GM19468 (cell line): ENCODE measurements at regions not wholly inside any gene's neighbourhood (a gene's known extent, or its start where the extent isn't known, plus 50 kb on each side); places are given as distances from the start of the nearest gene placed in this dataset.
"Not testable (repeated sequence)": the region's sequence is repeated elsewhere in the genome, so short reads cannot be mapped to it uniquely, and the experiment has no call there.

ENCODE experiments used
- ATAC-seq: cut with Tn5 transposase; IDR thresholded peaks from one replicate; pipeline ENCODE4 v1.9.1; 2021; ENCODE audit warnings: mild to moderate bottlenecking, moderate library complexity, moderate number of reproducible peaks; ENCODE audit not compliant: unreplicated experiment; ENCODE audit errors: extremely low read depth

- no peak for ATAC-seq
These were observed 374.1 kb upstream of the C16orf82 start for GRCh38 chr16:26692658-26693057.

- no peak for ATAC-seq
These were observed 368.9 kb upstream of the C16orf82 start for GRCh38 chr16:26697807-26698206.

GRCh38 chr16:26700250-26700649 lies 366.5 kb upstream of the C16orf82 start:
- ATAC-seq = no peak

- no peak for ATAC-seq
These were observed 365.4 kb upstream of the C16orf82 start for GRCh38 chr16:26701243-26701886.

DNA sequence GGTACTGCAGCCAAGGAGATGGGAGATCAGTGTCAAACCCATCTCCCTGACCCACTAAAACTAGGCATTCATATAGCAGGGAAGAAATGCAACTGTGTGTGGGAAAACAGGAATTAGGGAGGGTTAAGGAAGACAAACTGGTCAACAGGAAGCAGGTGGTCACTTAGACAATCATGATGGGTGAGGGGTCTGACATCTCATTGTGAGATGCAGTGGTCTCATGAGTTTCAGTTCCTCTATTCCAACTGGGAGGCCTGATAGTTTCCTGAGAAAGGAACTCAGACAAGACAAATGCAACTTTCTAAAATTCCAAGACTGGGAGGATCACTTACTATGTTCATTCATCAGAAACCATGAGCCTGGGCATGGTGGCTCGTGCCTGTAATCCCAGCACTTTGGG lies 361.4 kb upstream of the C16orf82 start:
- ATAC-seq = no peak

DNA sequence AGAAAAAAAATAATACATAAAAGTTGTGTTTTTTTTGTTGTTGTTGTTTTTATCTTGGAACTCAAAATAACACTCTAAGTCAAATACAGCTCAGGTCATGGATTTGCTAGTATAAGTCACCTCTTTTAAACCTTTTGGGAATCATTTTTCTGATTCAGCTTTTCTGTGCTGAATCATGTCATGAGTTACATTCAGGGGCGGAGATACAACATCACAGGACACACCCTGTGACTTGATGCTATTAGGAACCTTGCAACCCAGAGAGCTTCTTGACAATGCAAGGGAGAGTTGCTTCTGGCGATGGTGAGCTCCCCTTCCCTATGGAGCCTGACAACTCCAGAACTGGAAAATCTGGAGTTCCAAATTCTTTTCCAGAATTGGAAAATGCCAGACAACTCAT lies 358.3 kb upstream of the C16orf82 start:
- no peak for ATAC-seq

- no peak for ATAC-seq
These were observed 357.6 kb upstream of the C16orf82 start for GRCh38 chr16:26709175-26709574.

- no peak for ATAC-seq
These were observed 357.0 kb upstream of the C16orf82 start for GRCh38 chr16:26709754-26710153.

DNA sequence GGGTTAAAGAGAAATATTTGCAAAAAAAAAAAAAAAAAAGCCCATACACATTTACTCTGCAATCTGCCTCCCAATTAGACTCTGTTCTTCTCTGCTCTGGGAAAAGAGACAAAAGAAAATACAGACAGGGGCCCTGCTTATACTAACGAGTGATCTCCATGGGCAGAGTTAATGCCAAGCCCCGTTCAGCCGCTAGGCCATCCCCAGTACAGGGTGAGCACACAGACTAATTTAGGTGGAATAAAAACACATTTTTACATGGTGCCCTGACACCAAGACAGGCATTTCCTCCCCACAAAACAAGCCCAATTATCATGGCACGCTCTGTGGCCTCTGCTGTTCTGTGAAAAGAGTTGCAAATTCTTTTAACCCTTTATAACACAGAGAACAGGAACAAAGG lies 356.3 kb upstream of the C16orf82 start:
- ATAC-seq = no peak

GRCh38 chr16:26712876-26713275 lies 353.9 kb upstream of the C16orf82 start:
- ATAC-seq = no peak

GRCh38 chr16:26715969-26716368 lies 350.8 kb upstream of the C16orf82 start:
- no peak for ATAC-seq

- no peak for ATAC-seq
These were observed 348.9 kb upstream of the C16orf82 start for GRCh38 chr16:26717826-26718225.

DNA sequence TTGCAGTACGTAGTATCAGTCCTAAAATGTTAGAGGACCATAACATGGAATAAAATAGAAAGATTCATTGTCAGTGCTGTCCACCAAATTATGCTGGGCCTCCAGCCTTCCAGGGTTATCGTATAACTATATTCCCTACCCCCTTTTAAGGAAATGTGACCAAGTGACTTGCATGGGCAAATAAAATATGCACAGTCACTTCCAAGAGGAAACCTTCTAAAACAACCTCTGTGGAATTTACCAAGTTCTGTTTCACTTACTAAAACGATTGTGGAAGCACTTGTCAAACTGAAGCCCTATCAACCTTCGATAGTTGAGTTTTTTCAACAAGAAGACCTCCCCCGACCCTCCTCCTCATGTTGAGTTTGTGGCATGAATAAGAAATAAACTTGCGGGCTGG lies 345.4 kb upstream of the C16orf82 start:
- ATAC-seq = no peak

GRCh38 chr16:26721957-26722356 lies 344.8 kb upstream of the C16orf82 start:
- not testable (repeated sequence) for ATAC-seq

- ATAC-seq = no peak
These were observed 342.5 kb upstream of the C16orf82 start for GRCh38 chr16:26724189-26724588.

DNA sequence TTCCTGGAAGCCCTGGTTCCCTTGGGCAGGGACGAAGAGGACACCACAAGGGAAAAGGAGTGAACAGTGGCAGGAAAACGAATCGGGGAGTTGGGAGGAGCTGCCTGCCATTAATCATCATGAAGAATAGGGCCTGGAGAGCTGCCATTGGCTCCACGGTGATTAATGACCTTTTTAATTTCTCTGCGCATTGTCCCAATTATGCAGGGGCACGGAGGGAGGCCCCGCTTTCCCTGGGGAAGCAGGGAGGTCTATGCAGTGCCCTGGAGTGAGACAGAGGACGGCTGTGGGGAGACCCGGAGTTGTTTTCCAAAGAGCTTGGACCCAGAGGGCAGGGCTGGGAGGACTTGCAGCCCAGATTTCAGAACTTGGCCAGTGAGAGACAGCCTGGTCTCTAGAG lies 338.9 kb upstream of the C16orf82 start:
- ATAC-seq = no peak

- ATAC-seq = no peak
These were observed 336.7 kb upstream of the C16orf82 start for GRCh38 chr16:26729951-26730541.

DNA sequence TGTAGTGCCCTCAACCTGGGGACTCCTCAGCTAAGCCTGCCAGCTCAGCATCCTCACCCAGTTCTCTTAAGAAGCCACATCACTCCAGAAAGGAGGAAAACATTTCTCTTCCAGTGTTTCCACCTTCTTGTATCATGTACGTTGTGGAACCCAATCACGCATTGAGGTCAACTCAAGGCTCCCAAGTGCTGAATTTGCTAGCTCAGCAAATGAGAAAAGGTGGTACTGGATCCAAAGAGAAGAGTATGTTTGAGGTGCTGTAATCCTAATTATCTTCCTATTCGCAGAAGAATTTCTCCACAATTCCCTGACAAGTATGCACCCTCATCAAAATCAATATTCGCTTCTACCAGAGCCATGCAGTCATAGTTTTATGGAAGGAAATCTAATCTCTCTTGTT lies 335.0 kb upstream of the C16orf82 start:
- ATAC-seq = no peak

GRCh38 chr16:26733710-26734109 lies 333.0 kb upstream of the C16orf82 start:
- ATAC-seq = no peak

GRCh38 chr16:26735521-26735920 lies 331.2 kb upstream of the C16orf82 start:
- no peak for ATAC-seq

- no peak for ATAC-seq
These were observed 330.6 kb upstream of the C16orf82 start for GRCh38 chr16:26736084-26736483.

- no peak for ATAC-seq
These were observed 326.0 kb upstream of the C16orf82 start for GRCh38 chr16:26740771-26741170.
